ENCODE measurements at regions not wholly inside any gene's neighbourhood (a gene's known extent, or its start where the extent isn't known, plus 50 kb on each side); places are given as distances from the start of the nearest gene placed in this dataset.

GRCh38 chr12:131521326-131521725 is 189.6 kb upstream of the SFSWAP start:
- no peaks in the 10 kb centered on the region for H3K4me1 ChIP-seq (ENCODE audit: insufficient read depth)
- no peaks in the 10 kb centered on the region for H3K9me3 ChIP-seq (ENCODE audit: low read depth)
- no peaks in the 10 kb centered on the region for H3K9me2 ChIP-seq (replicated peaks; ENCODE audit: insufficient read depth)
- H2AFZ ChIP-seq, result no peak overlapping the region
- H3K4me3 ChIP-seq, result no peak overlapping the region
- H3K79me2 ChIP-seq, result no peaks in the 10 kb centered on the region
- H3K36me3 ChIP-seq (replicated peaks; ENCODE audit: insufficient read depth, low read depth), result no peaks in the 10 kb centered on the region
- TF ChIP-seq EZH2 (IDR thresholded peaks at IDR 0.05; ENCODE audit: borderline replicate concordance) (no peak), EZH2phosphoT487 (IDR thresholded peaks at IDR 0.05; ENCODE audit: low read depth, severe bottlenecking, unreplicated experiment) (no peak), CTCF (IDR thresholded peaks at IDR 0.05; ENCODE audit: poor library complexity) (no peak)
- peaks cover 14% of the 10 kb centered on the region for H3K27me3 ChIP-seq
- no peaks in the 10 kb centered on the region for H4K20me1 ChIP-seq (ENCODE audit: insufficient read depth, poor library complexity, severe bottlenecking)
- no peak for DNase-seq (ENCODE audit: low spot score)
- WGBS (ENCODE audit: low lambda C conversion rate, missing lambda C conversion rate), result 82% methylated on average over 6 of the region's 6 CpGs
- no peak overlapping the region for H3K4me2 ChIP-seq
- H3K27ac ChIP-seq, result no peak overlapping the region

- H3K9me2 ChIP-seq (replicated peaks; ENCODE audit: insufficient read depth), result no peaks in the 10 kb centered on the region
- no peaks in the 10 kb centered on the region for H4K20me1 ChIP-seq (ENCODE audit: insufficient read depth, poor library complexity, severe bottlenecking)
- no peak for DNase-seq (ENCODE audit: low spot score)
- no peak overlapping the region for H2AFZ ChIP-seq
- H3K27me3 ChIP-seq, result peaks cover 8% of the 10 kb centered on the region
- no peak overlapping the region for H3K4me3 ChIP-seq
- no peaks in the 10 kb centered on the region for H3K79me2 ChIP-seq
- no peak overlapping the region for H3K27ac ChIP-seq
- TF ChIP-seq CTCF (IDR thresholded peaks at IDR 0.05; ENCODE audit: poor library complexity) (no peak), EZH2 (IDR thresholded peaks at IDR 0.05; ENCODE audit: borderline replicate concordance) (no peak), EZH2phosphoT487 (IDR thresholded peaks at IDR 0.05; ENCODE audit: low read depth, severe bottlenecking, unreplicated experiment) (no peak)
- H3K4me2 ChIP-seq, result no peak overlapping the region
- no peaks in the 10 kb centered on the region for H3K36me3 ChIP-seq (replicated peaks; ENCODE audit: insufficient read depth, low read depth)
- no peaks in the 10 kb centered on the region for H3K9me3 ChIP-seq (ENCODE audit: low read depth)
- 87% methylated on average over 23 of the region's 23 CpGs for WGBS (ENCODE audit: low lambda C conversion rate, missing lambda C conversion rate)
- H3K4me1 ChIP-seq (ENCODE audit: insufficient read depth), result no peaks in the 10 kb centered on the region
Observed at GRCh38 chr12:131525795-131526508, 184.9 kb upstream of the SFSWAP start.

- Histone ChIP-seq H3K36me3 (replicated peaks; ENCODE audit: insufficient read depth, low read depth) (no peaks in the 10 kb centered on the region), H3K27me3 (peaks cover 14% of the 10 kb centered on the region), H3K27ac (no peak overlapping the region)
Observed at GRCh38 chr12:131527092-131527491, 183.8 kb upstream of the SFSWAP start.

More at GRCh38 chr12:131527092-131527491, 183.8 kb upstream of the SFSWAP start:
- Histone ChIP-seq H3K9me3 (ENCODE audit: low read depth) (no peaks in the 10 kb centered on the region), H3K4me1 (ENCODE audit: insufficient read depth) (no peaks in the 10 kb centered on the region), H3K4me3 (no peak overlapping the region), H3K79me2 (no peaks in the 10 kb centered on the region), H2AFZ (no peak overlapping the region), H3K4me2 (no peak overlapping the region), H3K9me2 (replicated peaks; ENCODE audit: insufficient read depth) (no peaks in the 10 kb centered on the region), H4K20me1 (ENCODE audit: insufficient read depth, poor library complexity, severe bottlenecking) (no peaks in the 10 kb centered on the region)
- no peak for DNase-seq (ENCODE audit: low spot score)
- no peak for TF ChIP-seq EZH2phosphoT487 (IDR thresholded peaks at IDR 0.05; ENCODE audit: low read depth, severe bottlenecking, unreplicated experiment)
- no peak for TF ChIP-seq CTCF (IDR thresholded peaks at IDR 0.05; ENCODE audit: poor library complexity)
- TF ChIP-seq EZH2 (IDR thresholded peaks at IDR 0.05; ENCODE audit: borderline replicate concordance), result no peak
- 72% methylated on average over 11 of the region's 11 CpGs for WGBS (ENCODE audit: low lambda C conversion rate, missing lambda C conversion rate)
